T-helper 1 cell (primary cell): ENCODE measurements at regions not wholly inside any gene's neighbourhood (a gene's known extent, or its start where the extent isn't known, plus 50 kb on each side); places are given as distances from the start of the nearest gene placed in this dataset.

Experiments
- DNase-seq, 5 donors: peaks; one replicate each; pipeline ENCODE4 v3.0.0-alpha.2; 2012 to 2020

DNA sequence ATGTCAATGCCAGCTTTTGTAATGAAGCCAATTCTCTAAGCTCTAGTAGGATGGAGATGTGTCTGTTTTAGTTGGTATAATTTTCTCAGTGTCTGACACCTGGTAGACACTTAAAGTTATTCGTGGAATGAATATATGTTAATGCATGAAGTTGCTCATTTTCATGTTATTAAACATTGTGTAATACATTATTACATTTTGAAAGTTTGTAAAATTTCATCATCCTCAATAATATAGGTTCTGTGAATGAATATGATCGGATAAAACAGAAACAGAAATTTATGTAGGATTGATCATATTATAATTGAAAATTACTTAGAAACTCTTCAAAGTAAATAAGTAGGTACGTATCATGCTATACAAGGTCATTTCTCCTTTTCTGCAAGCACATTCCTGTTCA, 625.3 kb downstream of the PLA2G4A start:
- DNase-seq, result no peak

DNA sequence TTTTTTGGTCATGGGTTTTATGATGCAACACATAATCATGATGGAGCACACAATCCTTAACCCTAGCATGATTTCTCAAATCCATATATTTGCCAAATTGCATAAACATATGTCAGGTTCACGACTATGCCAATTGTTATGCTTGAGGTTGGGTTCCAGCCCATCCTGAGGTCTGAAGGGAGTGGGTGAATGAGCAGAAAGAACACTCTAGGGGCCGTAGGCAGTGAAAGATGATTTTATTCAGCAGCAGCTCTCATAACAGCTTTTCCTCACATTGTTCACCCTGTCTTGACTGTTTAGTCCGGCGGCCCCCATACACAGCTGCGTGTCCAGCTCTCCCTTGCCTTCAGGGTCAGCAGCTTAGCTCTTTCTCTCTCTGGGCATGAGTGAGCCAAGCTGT, 627.7 kb downstream of the PLA2G4A start:
- no peak for DNase-seq

DNA sequence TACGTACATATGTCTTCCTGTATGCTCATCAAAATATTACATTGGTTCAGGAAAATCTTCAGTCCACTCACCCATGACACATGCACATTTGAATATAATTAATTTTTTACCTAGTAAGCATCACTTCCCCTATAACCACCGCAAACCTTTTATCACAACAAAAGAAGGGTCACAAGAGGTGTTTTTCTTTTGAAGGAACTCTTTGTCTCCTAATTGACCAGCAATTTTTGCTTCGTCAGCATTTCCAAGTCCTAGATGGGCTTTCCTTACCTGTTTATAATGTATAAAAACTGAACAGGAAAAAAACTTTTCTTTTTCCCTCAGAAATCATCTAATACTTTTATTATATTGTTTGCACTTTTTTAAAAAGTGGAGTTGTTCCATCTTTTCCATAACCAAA, 631.3 kb downstream of the PLA2G4A start:
- no peak for DNase-seq

GRCh38 chr1:187464320-187464719, 635.6 kb downstream of the PLA2G4A start:
- DNase-seq, result no peak

- DNase-seq, result no peak
These were observed 636.7 kb downstream of the PLA2G4A start for GRCh38 chr1:187465441-187465840.

DNA sequence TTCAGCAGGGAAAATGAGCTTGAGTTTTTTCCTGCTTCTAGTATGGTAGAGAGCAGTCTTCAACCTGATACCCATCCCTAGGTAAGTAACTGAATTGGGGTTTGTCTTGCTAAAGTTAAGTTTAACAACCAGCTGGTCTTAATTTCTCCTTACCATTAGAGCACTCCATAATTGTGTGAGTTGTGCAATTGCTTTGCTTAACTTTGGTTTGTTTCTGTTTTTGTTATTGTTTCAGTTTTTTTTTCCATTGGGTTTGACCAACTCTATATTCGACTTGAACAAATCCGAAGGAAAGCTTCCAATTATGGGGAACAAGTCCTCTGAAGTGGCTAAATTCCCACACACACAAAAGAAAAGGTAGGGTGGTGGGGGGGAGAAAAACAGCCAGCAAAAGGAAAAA, 641.1 kb downstream of the PLA2G4A start:
- no peak for DNase-seq

- DNase-seq, result no peak
These were observed 642.8 kb downstream of the PLA2G4A start for GRCh38 chr1:187471555-187471954.

DNA sequence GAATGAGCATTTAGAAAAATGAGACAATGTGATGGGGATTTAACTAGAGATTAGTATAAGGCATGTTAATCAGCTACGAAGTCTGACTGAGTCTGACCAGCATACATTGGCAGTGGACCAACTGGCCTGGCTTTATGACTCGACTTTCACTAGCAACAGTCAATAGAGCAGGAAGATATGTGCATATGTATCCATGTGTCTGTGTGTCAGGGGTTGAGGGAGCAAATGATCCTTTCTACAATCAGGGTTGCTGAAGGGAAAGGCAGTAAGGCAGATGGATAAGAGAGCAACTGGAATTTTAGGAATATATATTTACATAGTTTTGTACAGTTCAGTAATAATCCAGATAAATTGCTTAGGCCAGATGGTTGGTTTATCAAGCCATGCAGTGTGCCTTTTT, 645.6 kb downstream of the PLA2G4A start:
- DNase-seq, result no peak

- DNase-seq, result no peak
These were observed 647.9 kb downstream of the PLA2G4A start for GRCh38 chr1:187476671-187477070.

- DNase-seq, result no peak
These were observed 648.4 kb downstream of the PLA2G4A start for GRCh38 chr1:187477103-187477502.

DNA sequence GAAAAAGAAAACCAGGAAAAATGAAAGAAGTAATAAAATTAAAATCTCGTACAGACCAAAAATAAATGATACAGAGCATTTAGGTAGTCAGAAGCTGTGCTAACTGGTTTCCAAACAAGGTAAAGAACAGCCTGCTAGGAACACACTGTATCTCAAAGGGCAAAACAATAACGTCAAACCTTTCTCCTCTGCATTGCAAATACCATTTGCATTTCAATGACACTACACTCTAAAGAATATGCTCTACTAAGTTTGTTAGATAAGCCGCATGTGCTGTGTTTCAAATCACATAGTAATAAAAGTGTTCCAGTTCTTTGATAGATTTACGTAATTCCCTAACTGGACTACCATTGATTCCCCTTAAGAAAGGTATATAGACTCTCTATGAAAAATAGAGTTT, 648.8 kb downstream of the PLA2G4A start:
- DNase-seq, result no peak

GRCh38 chr1:187481581-187482148, 652.9 kb downstream of the PLA2G4A start:
- DNase-seq, result no peak

GRCh38 chr1:187490266-187490665, 661.5 kb downstream of the PLA2G4A start:
- no peak for DNase-seq

- DNase-seq, result no peak
These were observed 662.5 kb downstream of the PLA2G4A start for GRCh38 chr1:187491082-187491720.

- no peak for DNase-seq
These were observed 669.3 kb downstream of the PLA2G4A start for GRCh38 chr1:187498028-187498427.

- no peak for DNase-seq
These were observed 676.0 kb downstream of the PLA2G4A start for GRCh38 chr1:187504779-187505178.

GRCh38 chr1:187509091-187509490, 680.3 kb downstream of the PLA2G4A start:
- no peak for DNase-seq

DNA sequence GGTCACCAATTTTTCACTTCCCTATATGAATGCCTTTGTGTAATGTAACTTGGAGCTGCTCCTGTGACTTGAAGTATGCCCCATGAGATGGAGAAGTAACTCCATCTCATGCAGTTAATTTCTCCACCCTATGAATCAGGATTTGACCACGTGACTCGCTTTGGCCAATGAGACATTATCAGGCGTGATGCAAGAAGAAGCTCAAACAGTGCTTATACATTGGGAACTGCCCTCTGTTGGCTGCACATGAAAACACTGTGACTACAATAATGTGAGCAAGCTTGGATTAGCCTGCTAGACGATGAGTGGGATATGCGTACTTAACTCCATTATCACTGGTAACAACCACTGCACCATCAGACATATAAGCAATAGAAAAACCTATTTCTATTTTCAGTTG, 684.4 kb downstream of the PLA2G4A start:
- DNase-seq, result no peak

GRCh38 chr1:187514110-187514509, 685.4 kb downstream of the PLA2G4A start:
- no peak for DNase-seq

- no peak for DNase-seq
These were observed 688.1 kb downstream of the PLA2G4A start for GRCh38 chr1:187516874-187517273.

- no peak for DNase-seq
These were observed 688.8 kb downstream of the PLA2G4A start for GRCh38 chr1:187517546-187517945.

- DNase-seq, result no peak
These were observed 698.6 kb downstream of the PLA2G4A start for GRCh38 chr1:187527346-187527745.

- DNase-seq, result no peak
These were observed 709.2 kb downstream of the PLA2G4A start for GRCh38 chr1:187537936-187538335.

- no peak for DNase-seq
These were observed 720.8 kb downstream of the PLA2G4A start for GRCh38 chr1:187549540-187549939.

- no peak for DNase-seq
These were observed 722.3 kb downstream of the PLA2G4A start for GRCh38 chr1:187551061-187551460.
